ENCODE measurements at regions not wholly inside any gene's neighbourhood (a gene's known extent, or its start where the extent isn't known, plus 50 kb on each side); places are given as distances from the start of the nearest gene placed in this dataset.

DNA sequence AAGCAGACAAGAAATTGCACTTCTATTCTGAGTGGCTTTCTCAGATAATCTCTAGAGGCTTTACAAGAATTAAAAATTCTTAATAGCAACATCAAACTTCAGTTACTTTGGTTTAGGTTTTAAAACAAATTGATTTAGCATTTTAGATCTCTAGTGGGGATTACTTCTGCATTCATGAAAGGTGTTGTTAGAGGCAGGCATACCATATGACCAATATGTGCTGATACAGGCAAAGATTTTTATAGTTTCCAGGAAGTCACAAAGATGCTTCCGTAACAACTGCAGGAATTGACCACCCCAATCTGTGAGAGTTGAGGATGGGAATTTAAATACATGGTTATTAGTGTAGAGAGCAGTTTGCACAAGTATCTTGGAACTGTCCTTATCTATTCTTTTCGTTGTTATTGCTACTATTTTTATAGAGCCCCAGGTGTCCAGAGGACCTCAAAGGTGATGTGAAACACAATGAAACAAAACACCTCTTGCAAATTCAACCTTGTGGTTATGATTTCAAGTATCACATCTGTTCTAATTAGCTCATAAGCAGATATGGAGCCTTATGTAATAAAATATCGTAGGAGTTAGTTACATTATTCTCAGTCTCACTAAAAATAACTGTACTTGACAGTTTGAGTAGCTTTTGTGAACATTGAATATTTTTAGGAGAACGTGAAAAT, 512.7 kb upstream of the ADGRL4 start:
- no peaks in the 10 kb centered on the region for H3K79me2 ChIP-seq (ENCODE audit: insufficient read depth, low read length)
- H3K4me2 ChIP-seq (ENCODE audit: low read length) = peak overlapping the region; percentile 28
- H3K27me3 ChIP-seq (ENCODE audit: insufficient read depth, low read length) = no peaks in the 10 kb centered on the region
- no peak overlapping the region for H3K4me3 ChIP-seq (ENCODE audit: low read depth, low read length, poor library complexity, severe bottlenecking)
- H3K9me3 ChIP-seq (ENCODE audit: low read length) = no peaks in the 10 kb centered on the region; the same call in 1 of the 2 replicates
- peak overlapping the region; percentile 34 for H3K9ac ChIP-seq (ENCODE audit: low read length)
- H3F3A ChIP-seq (ENCODE audit: insufficient read depth, low read length) = peaks cover 4% of the 10 kb centered on the region; the same call in 1 of the 2 replicates
- TF ChIP-seq EZH2 (IDR thresholded peaks at IDR 0.05; ENCODE audit: borderline replicate concordance, low read length) = no peak
- TF ChIP-seq, protein P1, sequence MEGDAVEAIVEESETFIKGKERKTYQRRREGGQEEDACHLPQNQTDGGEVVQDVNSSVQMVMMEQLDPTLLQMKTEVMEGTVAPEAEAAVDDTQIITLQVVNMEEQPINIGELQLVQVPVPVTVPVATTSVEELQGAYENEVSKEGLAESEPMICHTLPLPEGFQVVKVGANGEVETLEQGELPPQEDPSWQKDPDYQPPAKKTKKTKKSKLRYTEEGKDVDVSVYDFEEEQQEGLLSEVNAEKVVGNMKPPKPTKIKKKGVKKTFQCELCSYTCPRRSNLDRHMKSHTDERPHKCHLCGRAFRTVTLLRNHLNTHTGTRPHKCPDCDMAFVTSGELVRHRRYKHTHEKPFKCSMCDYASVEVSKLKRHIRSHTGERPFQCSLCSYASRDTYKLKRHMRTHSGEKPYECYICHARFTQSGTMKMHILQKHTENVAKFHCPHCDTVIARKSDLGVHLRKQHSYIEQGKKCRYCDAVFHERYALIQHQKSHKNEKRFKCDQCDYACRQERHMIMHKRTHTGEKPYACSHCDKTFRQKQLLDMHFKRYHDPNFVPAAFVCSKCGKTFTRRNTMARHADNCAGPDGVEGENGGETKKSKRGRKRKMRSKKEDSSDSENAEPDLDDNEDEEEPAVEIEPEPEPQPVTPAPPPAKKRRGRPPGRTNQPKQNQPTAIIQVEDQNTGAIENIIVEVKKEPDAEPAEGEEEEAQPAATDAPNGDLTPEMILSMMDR (IDR thresholded peaks at IDR 0.05; ENCODE audit: low read length) = no peak
- peak overlapping the region; percentile 87 for H3K27ac ChIP-seq (ENCODE audit: low read depth, low read length, poor library complexity, severe bottlenecking)
- H2AFZ ChIP-seq (ENCODE audit: low read length) = no peak overlapping the region
- no peaks in the 10 kb centered on the region for H3K9me2 ChIP-seq (ENCODE audit: low read depth, low read length)
- H4K20me1 ChIP-seq (ENCODE audit: insufficient read depth, low read length) = no peaks in the 10 kb centered on the region
- peaks cover 30% of the 10 kb centered on the region for H3K4me1 ChIP-seq (ENCODE audit: insufficient read depth, low read length, severe bottlenecking)
- no peaks in the 10 kb centered on the region for H3K36me3 ChIP-seq (ENCODE audit: insufficient read depth, low read length)

DNA sequence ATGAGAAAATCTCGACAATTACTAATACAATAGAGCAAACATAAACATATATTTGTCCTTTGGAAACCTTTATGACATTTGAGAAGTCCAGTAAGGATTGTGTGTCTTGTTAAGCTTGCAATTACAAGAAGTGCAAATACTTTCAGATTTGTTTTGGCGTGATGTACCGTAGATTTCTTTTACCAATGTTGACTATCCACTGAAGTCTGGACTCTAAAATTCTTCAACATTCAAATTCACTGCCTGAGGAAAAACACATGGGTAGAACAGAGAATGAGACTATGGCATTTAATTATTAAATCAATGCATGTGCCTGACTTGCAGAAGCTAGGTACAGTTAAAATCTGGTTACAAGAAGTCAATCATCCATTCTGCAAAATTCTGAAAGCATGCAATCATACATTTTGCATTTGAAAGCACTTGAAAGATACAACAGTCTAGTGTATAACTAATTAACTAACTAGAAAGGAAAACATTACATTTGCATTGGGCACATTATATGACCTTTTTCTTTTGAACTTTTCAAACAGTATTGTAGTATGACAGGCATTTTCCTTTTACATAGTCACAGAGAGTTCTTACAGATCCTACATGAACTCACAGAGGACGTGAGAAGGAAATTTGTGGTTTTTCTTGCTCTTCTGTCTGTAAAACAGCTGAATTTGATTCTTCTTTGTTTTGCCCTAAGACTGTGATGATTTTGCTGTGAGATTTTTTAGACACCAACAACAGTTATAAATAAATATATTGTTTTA, 511.1 kb upstream of the ADGRL4 start:
- Histone ChIP-seq H2AFZ (ENCODE audit: low read length) (no peak overlapping the region), H3K79me2 (ENCODE audit: insufficient read depth, low read length) (no peaks in the 10 kb centered on the region), H3F3A (ENCODE audit: insufficient read depth, low read length) (peaks cover 4% of the 10 kb centered on the region; the same call in 1 of the 2 replicates), H3K9me3 (ENCODE audit: low read length) (no peaks in the 10 kb centered on the region), H3K4me3 (ENCODE audit: low read depth, low read length, poor library complexity, severe bottlenecking) (no peak overlapping the region), H3K9me2 (ENCODE audit: low read depth, low read length) (no peaks in the 10 kb centered on the region), H3K4me1 (ENCODE audit: insufficient read depth, low read length, severe bottlenecking) (peaks cover 30% of the 10 kb centered on the region), H3K36me3 (ENCODE audit: insufficient read depth, low read length) (no peaks in the 10 kb centered on the region), H3K9ac (ENCODE audit: low read length) (no peak overlapping the region), H3K27me3 (ENCODE audit: insufficient read depth, low read length) (no peaks in the 10 kb centered on the region), H3K27ac (ENCODE audit: low read depth, low read length, poor library complexity, severe bottlenecking) (peak overlapping the region; percentile 87), H4K20me1 (ENCODE audit: insufficient read depth, low read length) (no peaks in the 10 kb centered on the region), H3K4me2 (ENCODE audit: low read length) (0 out of 2 replicates have a peak overlapping the region, but pooled peaks have one; percentile 13)
- TF ChIP-seq EZH2 (IDR thresholded peaks at IDR 0.05; ENCODE audit: borderline replicate concordance, low read length) = no peak
- TF ChIP-seq, protein P1 (IDR thresholded peaks at IDR 0.05; ENCODE audit: low read length) = no peak

DNA sequence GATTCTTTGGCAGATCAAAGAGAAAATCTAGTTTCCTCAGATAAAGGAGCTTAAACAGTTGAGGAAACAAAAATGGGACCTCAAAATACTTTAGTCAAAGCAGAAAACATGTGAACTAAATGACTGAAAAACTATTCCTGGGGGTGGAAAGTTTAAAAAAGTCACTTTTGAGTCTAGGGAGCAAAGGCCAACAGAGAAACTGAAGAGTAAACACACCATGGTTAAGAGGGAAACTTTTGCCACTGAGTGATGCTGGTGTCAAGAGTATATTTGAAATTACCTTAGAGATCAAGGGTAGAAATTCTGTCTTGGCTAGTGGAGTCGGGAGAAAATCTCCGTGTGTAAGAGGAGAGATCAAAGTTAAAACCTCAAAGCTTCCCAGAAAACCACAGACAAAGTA, 501.2 kb upstream of the ADGRL4 start:
- no peaks in the 10 kb centered on the region for H3F3A ChIP-seq (ENCODE audit: insufficient read depth, low read length)
- no peaks in the 10 kb centered on the region for H3K27me3 ChIP-seq (ENCODE audit: insufficient read depth, low read length)
- no peaks in the 10 kb centered on the region for H3K4me1 ChIP-seq (ENCODE audit: insufficient read depth, low read length, severe bottlenecking)
- no peaks in the 10 kb centered on the region for H3K36me3 ChIP-seq (ENCODE audit: insufficient read depth, low read length)
- H3K9me3 ChIP-seq (ENCODE audit: low read length) = no peaks in the 10 kb centered on the region
- H3K4me3 ChIP-seq (ENCODE audit: low read depth, low read length, poor library complexity, severe bottlenecking) = no peak overlapping the region
- TF ChIP-seq, protein P1 (IDR thresholded peaks at IDR 0.05; ENCODE audit: low read length) = no peak
- no peak for TF ChIP-seq EZH2 (IDR thresholded peaks at IDR 0.05; ENCODE audit: borderline replicate concordance, low read length)
- H3K9ac ChIP-seq (ENCODE audit: low read length) = no peak overlapping the region
- H3K9me2 ChIP-seq (ENCODE audit: low read depth, low read length) = no peaks in the 10 kb centered on the region
- no peaks in the 10 kb centered on the region for H4K20me1 ChIP-seq (ENCODE audit: insufficient read depth, low read length)
- H3K79me2 ChIP-seq (ENCODE audit: insufficient read depth, low read length) = no peaks in the 10 kb centered on the region
- peak overlapping the region; percentile 33; the same call in 1 of the 2 replicates for H2AFZ ChIP-seq (ENCODE audit: low read length)
- H3K27ac ChIP-seq (ENCODE audit: low read depth, low read length, poor library complexity, severe bottlenecking) = no peak overlapping the region
- H3K4me2 ChIP-seq (ENCODE audit: low read length) = no peak overlapping the region
